GM23338 (cell line): ENCODE measurements at regions not wholly inside any gene's neighbourhood (a gene's known extent, or its start where the extent isn't known, plus 50 kb on each side); places are given as distances from the start of the nearest gene placed in this dataset.

Experiments used
- ATAC-seq: fragments of 200-7000 bp; cut with Tn5 transposase; 3 replicates; pipeline ENCODE4 v1.9.1; 2020
- DNase-seq: peaks from one replicate; pipeline ENCODE4 v3.0.0-alpha.2; 2015; ENCODE audit warnings: low spot score
- H2AFZ ChIP-seq: fragments of 200-600 bp; sonication (generic); 2 replicates; pipeline ENCODE4 v1.8.0; 2016; ENCODE audit warnings: antibody characterized with exemption, mild to moderate bottlenecking, moderate library complexity
- H3F3A ChIP-seq: fragments of 200-600 bp; sonication (generic); replicated peaks from 2 replicates; pipeline ENCODE4 v1.8.0; 2017; ENCODE audit warnings: antibody characterized with exemption, mixed run types, low read depth
- H3K27ac ChIP-seq: fragments of 200-600 bp; sonication (generic); 2 replicates; pipeline ENCODE4 v1.6.1; 2016; ENCODE audit warnings: low read depth
- H3K27me3 ChIP-seq: fragments of 200-600 bp; sonication (generic); 2 replicates; pipeline ENCODE4 v1.8.0; 2016; ENCODE audit warnings: mild to moderate bottlenecking, mixed run types, moderate library complexity; ENCODE audit not compliant: insufficient read depth
- H3K36me3 ChIP-seq: fragments of 200-600 bp; sonication (generic); 2 replicates; pipeline ENCODE4 v1.8.0; 2016; ENCODE audit warnings: mild to moderate bottlenecking; ENCODE audit not compliant: insufficient read depth
- H3K4me1 ChIP-seq: fragments of 200-600 bp; sonication (generic); 2 replicates; pipeline ENCODE4 v1.8.0; 2016; ENCODE audit warnings: mild to moderate bottlenecking, moderate library complexity; ENCODE audit not compliant: insufficient read depth
- H3K4me2 ChIP-seq: fragments of 200-600 bp; sonication (generic); 2 replicates; pipeline ENCODE4 v1.7.1; 2017; ENCODE audit warnings: mixed run types
- H3K4me3 ChIP-seq: fragments of 200-600 bp; sonication (generic); 2 replicates; pipeline ENCODE4 v1.6.1; 2016; ENCODE audit warnings: mixed run types
- H3K79me2 ChIP-seq: fragments of 200-600 bp; sonication (generic); replicated peaks from 2 replicates; pipeline ENCODE4 v1.8.0; 2017; ENCODE audit warnings: mild to moderate bottlenecking; ENCODE audit not compliant: insufficient read depth
- H3K9me2 ChIP-seq: fragments of 200-600 bp; sonication (generic); 2 replicates; pipeline ENCODE4 v1.8.0; 2017; ENCODE audit not compliant: insufficient read depth
- H4K20me1 ChIP-seq: fragments of 200-600 bp; sonication (generic); replicated peaks from 2 replicates; pipeline ENCODE4 v1.8.0; 2017; ENCODE audit warnings: mild to moderate bottlenecking; ENCODE audit not compliant: insufficient read depth
- H3K27ac Mint-ChIP-seq: 2 replicates; pipeline ENCODE4 v1.8.0; 2020; ENCODE audit warnings: inconsistent platforms, mild to moderate bottlenecking, moderate library complexity, mixed read lengths
- H3K27me3 Mint-ChIP-seq: 3 replicates; pipeline ENCODE4 v1.8.0; 2022; ENCODE audit warnings: low read depth, mild to moderate bottlenecking, moderate library complexity, mixed read lengths, inconsistent platforms; ENCODE audit not compliant: insufficient read depth, poor library complexity
- H3K36me3 Mint-ChIP-seq: 3 replicates; pipeline ENCODE4 v1.8.0; 2021; ENCODE audit warnings: low read depth, mild to moderate bottlenecking, inconsistent platforms, moderate library complexity, mixed read lengths
- H3K4me1 Mint-ChIP-seq: 3 replicates; pipeline ENCODE4 v1.8.0; 2020; ENCODE audit warnings: mild to moderate bottlenecking, inconsistent platforms, mixed read lengths
- H3K4me3 Mint-ChIP-seq: 3 replicates; pipeline ENCODE4 v1.8.0; 2021; ENCODE audit warnings: moderate library complexity, mild to moderate bottlenecking, inconsistent platforms, mixed read lengths
- H3K9me3 Mint-ChIP-seq: 3 replicates; pipeline ENCODE4 v1.8.0; 2020; ENCODE audit warnings: moderate library complexity, mild to moderate bottlenecking, inconsistent platforms, mixed read lengths
- CREB1 ChIP-seq: fragments of 250-450 bp; sonication (Bioruptor Pico); IDR thresholded peaks from 2 replicates; pipeline ENCODE4 v1.5.0; 2020; ENCODE audit warnings: low read depth, mild to moderate bottlenecking, moderate library complexity
- EZH2 ChIP-seq: fragments of 200-600 bp; sonication (generic); IDR thresholded peaks from one replicate; pipeline ENCODE4 v1.8.0; 2017; ENCODE audit warnings: antibody characterized with exemption, mild to moderate bottlenecking, low read depth; ENCODE audit not compliant: unreplicated experiment
- EZH2phosphoT487 ChIP-seq: fragments of 200-600 bp; sonication (generic); IDR thresholded peaks from one replicate; pipeline ENCODE4 v1.8.1; 2018; ENCODE audit warnings: antibody characterized with exemption; ENCODE audit not compliant: unreplicated experiment
- JUNB ChIP-seq: IDR thresholded peaks from one replicate; pipeline ENCODE4 v1.6.1; 2016; ENCODE audit warnings: antibody characterized with exemption; ENCODE audit not compliant: unreplicated experiment
- NANOG ChIP-seq: IDR thresholded peaks from 2 replicates; pipeline ENCODE4 v1.6.1; 2016; ENCODE audit warnings: antibody characterized with exemption, borderline replicate concordance
- POLR2AphosphoS5 ChIP-seq: IDR thresholded peaks from 2 replicates; pipeline ENCODE4 v1.6.1; 2016; ENCODE audit warnings: antibody characterized with exemption, low read depth
- STAT1 ChIP-seq: IDR thresholded peaks from one replicate; pipeline ENCODE4 v1.6.1; 2016; ENCODE audit warnings: antibody characterized with exemption; ENCODE audit not compliant: unreplicated experiment
- ZNF114 ChIP-seq: fragments of 250-450 bp; sonication (Bioruptor Pico); IDR thresholded peaks from 2 replicates; pipeline ENCODE4 v1.5.0; 2020; ENCODE audit warnings: mild to moderate bottlenecking, moderate library complexity
- ZNF331 ChIP-seq: fragments of 250-450 bp; sonication (Bioruptor Pico); IDR thresholded peaks from 2 replicates; pipeline ENCODE4 v1.5.0; 2020; ENCODE audit warnings: low read depth, mild to moderate bottlenecking, moderate library complexity
- TF ChIP-seq, protein P1 (sequence below), 2 experiments: fragments of 200-600 bp in 1 of 2; sonication (generic) in 1 of 2; conservative IDR thresholded peaks; 2 replicates each; pipeline versions ENCODE4 v1.5.1 to v1.6.1; 2016 to 2017; ENCODE audit warnings: antibody characterized with exemption in 2 of 2, low read depth in 2 of 2, mild to moderate bottlenecking in 2 of 2, moderate library complexity in 1 of 2
- TF ChIP-seq, protein P2 (sequence below): IDR thresholded peaks from one replicate; pipeline ENCODE4 v1.6.1; 2018; ENCODE audit warnings: antibody characterized with exemption; ENCODE audit not compliant: unreplicated experiment
- TF ChIP-seq, protein P3 (sequence below): IDR thresholded peaks from 2 replicates; pipeline ENCODE4 v1.6.1; 2016; ENCODE audit warnings: antibody characterized with exemption
- TF ChIP-seq, protein P4 (sequence below): fragments of 250-450 bp; sonication (Bioruptor Pico); IDR thresholded peaks from 2 replicates; pipeline ENCODE4 v1.5.0; 2020; ENCODE audit warnings: mild to moderate bottlenecking, moderate library complexity

DNA sequence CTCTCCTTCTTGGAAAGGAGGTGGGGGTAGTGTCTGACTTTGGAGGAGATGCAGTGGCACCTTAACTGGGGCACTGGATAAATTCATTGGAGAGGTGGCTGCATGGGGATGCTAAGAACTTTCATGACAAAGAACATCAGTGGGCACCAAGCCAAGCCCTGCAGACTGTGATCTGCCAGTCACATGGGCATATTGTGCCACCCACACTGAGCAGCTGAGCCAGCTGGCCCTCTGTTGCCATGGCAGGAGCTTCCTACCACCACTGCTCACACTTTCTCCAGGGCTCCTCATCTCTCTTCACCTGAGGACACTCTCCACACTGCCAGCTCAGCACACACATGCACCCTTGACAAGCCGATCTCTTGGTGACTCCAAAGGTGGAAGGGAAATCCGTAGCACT, 715.6 kb downstream of the QKI start:
- no peaks in the 10 kb centered on the region for H4K20me1 ChIP-seq
- no peaks in the 10 kb centered on the region for H3K36me3 ChIP-seq
- H3K9me3 Mint-ChIP-seq: peaks cover 2% of the 10 kb centered on the region; the same call in 2 of the 3 replicates
- H3K27me3 ChIP-seq: no peaks in the 10 kb centered on the region
- ATAC-seq (no peak), DNase-seq (no peak)
- H3K4me3 Mint-ChIP-seq: no peak overlapping the region
- H3K9me2 ChIP-seq: peaks cover 20% of the 10 kb centered on the region
- H3K27ac ChIP-seq: no peak overlapping the region
- no peak overlapping the region for H3K27ac Mint-ChIP-seq
- H3K4me1 Mint-ChIP-seq: no peaks in the 10 kb centered on the region
- no peaks in the 10 kb centered on the region for H3K4me1 ChIP-seq
- H2AFZ ChIP-seq: no peak overlapping the region
- no peak overlapping the region for H3K4me3 ChIP-seq
- H3K4me2 ChIP-seq: no peak overlapping the region
- no peaks in the 10 kb centered on the region; the same call in 2 of the 3 replicates for H3K36me3 Mint-ChIP-seq
- H3F3A ChIP-seq: no peaks in the 10 kb centered on the region
- H3K79me2 ChIP-seq: no peaks in the 10 kb centered on the region
- H3K27me3 Mint-ChIP-seq: peaks cover 3% of the 10 kb centered on the region
- TF ChIP-seq EZH2phosphoT487 (no peak), EZH2 (no peak), NANOG (no peak), JUNB (no peak), ZNF331 (CRISPR knock-in tag) (no peak), CREB1 (no peak), ZNF114 (CRISPR knock-in tag) (no peak), POLR2AphosphoS5 (no peak), STAT1 (no peak)
- TF ChIP-seq, protein P1, sequence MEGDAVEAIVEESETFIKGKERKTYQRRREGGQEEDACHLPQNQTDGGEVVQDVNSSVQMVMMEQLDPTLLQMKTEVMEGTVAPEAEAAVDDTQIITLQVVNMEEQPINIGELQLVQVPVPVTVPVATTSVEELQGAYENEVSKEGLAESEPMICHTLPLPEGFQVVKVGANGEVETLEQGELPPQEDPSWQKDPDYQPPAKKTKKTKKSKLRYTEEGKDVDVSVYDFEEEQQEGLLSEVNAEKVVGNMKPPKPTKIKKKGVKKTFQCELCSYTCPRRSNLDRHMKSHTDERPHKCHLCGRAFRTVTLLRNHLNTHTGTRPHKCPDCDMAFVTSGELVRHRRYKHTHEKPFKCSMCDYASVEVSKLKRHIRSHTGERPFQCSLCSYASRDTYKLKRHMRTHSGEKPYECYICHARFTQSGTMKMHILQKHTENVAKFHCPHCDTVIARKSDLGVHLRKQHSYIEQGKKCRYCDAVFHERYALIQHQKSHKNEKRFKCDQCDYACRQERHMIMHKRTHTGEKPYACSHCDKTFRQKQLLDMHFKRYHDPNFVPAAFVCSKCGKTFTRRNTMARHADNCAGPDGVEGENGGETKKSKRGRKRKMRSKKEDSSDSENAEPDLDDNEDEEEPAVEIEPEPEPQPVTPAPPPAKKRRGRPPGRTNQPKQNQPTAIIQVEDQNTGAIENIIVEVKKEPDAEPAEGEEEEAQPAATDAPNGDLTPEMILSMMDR (conservative IDR thresholded peaks at IDR 0.05; ENCODE audit: low read depth in 2 of 2): no peak
- TF ChIP-seq, protein P2, sequence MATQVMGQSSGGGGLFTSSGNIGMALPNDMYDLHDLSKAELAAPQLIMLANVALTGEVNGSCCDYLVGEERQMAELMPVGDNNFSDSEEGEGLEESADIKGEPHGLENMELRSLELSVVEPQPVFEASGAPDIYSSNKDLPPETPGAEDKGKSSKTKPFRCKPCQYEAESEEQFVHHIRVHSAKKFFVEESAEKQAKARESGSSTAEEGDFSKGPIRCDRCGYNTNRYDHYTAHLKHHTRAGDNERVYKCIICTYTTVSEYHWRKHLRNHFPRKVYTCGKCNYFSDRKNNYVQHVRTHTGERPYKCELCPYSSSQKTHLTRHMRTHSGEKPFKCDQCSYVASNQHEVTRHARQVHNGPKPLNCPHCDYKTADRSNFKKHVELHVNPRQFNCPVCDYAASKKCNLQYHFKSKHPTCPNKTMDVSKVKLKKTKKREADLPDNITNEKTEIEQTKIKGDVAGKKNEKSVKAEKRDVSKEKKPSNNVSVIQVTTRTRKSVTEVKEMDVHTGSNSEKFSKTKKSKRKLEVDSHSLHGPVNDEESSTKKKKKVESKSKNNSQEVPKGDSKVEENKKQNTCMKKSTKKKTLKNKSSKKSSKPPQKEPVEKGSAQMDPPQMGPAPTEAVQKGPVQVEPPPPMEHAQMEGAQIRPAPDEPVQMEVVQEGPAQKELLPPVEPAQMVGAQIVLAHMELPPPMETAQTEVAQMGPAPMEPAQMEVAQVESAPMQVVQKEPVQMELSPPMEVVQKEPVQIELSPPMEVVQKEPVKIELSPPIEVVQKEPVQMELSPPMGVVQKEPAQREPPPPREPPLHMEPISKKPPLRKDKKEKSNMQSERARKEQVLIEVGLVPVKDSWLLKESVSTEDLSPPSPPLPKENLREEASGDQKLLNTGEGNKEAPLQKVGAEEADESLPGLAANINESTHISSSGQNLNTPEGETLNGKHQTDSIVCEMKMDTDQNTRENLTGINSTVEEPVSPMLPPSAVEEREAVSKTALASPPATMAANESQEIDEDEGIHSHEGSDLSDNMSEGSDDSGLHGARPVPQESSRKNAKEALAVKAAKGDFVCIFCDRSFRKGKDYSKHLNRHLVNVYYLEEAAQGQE: no peak
- TF ChIP-seq, protein P3, sequence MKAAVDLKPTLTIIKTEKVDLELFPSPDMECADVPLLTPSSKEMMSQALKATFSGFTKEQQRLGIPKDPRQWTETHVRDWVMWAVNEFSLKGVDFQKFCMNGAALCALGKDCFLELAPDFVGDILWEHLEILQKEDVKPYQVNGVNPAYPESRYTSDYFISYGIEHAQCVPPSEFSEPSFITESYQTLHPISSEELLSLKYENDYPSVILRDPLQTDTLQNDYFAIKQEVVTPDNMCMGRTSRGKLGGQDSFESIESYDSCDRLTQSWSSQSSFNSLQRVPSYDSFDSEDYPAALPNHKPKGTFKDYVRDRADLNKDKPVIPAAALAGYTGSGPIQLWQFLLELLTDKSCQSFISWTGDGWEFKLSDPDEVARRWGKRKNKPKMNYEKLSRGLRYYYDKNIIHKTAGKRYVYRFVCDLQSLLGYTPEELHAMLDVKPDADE: no peak
- TF ChIP-seq, protein P4, sequence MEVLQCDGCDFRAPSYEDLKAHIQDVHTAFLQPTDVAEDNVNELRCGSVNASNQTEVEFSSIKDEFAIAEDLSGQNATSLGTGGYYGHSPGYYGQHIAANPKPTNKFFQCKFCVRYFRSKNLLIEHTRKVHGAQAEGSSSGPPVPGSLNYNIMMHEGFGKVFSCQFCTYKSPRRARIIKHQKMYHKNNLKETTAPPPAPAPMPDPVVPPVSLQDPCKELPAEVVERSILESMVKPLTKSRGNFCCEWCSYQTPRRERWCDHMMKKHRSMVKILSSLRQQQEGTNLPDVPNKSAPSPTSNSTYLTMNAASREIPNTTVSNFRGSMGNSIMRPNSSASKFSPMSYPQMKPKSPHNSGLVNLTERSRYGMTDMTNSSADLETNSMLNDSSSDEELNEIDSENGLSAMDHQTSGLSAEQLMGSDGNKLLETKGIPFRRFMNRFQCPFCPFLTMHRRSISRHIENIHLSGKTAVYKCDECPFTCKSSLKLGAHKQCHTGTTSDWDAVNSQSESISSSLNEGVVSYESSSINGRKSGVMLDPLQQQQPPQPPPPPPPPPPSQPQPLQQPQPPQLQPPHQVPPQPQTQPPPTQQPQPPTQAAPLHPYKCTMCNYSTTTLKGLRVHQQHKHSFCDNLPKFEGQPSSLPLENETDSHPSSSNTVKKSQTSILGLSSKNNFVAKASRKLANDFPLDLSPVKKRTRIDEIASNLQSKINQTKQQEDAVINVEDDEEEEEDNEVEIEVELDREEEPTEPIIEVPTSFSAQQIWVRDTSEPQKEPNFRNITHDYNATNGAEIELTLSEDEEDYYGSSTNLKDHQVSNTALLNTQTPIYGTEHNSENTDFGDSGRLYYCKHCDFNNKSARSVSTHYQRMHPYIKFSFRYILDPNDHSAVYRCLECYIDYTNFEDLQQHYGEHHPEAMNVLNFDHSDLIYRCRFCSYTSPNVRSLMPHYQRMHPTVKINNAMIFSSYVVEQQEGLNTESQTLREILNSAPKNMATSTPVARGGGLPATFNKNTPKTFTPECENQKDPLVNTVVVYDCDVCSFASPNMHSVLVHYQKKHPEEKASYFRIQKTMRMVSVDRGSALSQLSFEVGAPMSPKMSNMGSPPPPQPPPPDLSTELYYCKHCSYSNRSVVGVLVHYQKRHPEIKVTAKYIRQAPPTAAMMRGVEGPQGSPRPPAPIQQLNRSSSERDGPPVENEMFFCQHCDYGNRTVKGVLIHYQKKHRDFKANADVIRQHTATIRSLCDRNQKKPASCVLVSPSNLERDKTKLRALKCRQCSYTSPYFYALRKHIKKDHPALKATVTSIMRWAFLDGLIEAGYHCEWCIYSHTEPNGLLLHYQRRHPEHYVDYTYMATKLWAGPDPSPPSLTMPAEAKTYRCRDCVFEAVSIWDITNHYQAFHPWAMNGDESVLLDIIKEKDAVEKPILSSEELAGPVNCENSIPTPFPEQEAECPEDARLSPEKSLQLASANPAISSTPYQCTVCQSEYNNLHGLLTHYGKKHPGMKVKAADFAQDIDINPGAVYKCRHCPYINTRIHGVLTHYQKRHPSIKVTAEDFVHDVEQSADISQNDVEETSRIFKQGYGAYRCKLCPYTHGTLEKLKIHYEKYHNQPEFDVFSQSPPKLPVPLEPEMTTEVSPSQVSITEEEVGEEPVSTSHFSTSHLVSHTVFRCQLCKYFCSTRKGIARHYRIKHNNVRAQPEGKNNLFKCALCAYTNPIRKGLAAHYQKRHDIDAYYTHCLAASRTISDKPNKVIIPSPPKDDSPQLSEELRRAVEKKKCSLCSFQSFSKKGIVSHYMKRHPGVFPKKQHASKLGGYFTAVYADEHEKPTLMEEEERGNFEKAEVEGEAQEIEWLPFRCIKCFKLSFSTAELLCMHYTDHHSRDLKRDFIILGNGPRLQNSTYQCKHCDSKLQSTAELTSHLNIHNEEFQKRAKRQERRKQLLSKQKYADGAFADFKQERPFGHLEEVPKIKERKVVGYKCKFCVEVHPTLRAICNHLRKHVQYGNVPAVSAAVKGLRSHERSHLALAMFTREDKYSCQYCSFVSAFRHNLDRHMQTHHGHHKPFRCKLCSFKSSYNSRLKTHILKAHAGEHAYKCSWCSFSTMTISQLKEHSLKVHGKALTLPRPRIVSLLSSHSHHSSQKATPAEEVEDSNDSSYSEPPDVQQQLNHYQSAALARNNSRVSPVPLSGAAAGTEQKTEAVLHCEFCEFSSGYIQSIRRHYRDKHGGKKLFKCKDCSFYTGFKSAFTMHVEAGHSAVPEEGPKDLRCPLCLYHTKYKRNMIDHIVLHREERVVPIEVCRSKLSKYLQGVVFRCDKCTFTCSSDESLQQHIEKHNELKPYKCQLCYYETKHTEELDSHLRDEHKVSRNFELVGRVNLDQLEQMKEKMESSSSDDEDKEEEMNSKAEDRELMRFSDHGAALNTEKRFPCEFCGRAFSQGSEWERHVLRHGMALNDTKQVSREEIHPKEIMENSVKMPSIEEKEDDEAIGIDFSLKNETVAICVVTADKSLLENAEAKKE (CRISPR knock-in tag): no peak
